ENCODE measurements at regions not wholly inside any gene's neighbourhood (a gene's known extent, or its start where the extent isn't known, plus 50 kb on each side); places are given as distances from the start of the nearest gene placed in this dataset.

GRCh38 chr5:73374520-73375190 lies 73.9 kb downstream of the FOXD1 start:
- TF ChIP-seq POLR2A (IDR thresholded peaks at IDR 0.05) (no peak), EP300 (IDR thresholded peaks at IDR 0.05) (no peak)
- TF ChIP-seq, protein P1, sequence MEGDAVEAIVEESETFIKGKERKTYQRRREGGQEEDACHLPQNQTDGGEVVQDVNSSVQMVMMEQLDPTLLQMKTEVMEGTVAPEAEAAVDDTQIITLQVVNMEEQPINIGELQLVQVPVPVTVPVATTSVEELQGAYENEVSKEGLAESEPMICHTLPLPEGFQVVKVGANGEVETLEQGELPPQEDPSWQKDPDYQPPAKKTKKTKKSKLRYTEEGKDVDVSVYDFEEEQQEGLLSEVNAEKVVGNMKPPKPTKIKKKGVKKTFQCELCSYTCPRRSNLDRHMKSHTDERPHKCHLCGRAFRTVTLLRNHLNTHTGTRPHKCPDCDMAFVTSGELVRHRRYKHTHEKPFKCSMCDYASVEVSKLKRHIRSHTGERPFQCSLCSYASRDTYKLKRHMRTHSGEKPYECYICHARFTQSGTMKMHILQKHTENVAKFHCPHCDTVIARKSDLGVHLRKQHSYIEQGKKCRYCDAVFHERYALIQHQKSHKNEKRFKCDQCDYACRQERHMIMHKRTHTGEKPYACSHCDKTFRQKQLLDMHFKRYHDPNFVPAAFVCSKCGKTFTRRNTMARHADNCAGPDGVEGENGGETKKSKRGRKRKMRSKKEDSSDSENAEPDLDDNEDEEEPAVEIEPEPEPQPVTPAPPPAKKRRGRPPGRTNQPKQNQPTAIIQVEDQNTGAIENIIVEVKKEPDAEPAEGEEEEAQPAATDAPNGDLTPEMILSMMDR (IDR thresholded peaks at IDR 0.05) = no peak

All from stomach (tissue), 4 donors.